Putamen (tissue), 1 donor: ENCODE measurements at regions not wholly inside any gene's neighbourhood (a gene's known extent, or its start where the extent isn't known, plus 50 kb on each side); places are given as distances from the start of the nearest gene placed in this dataset.
"Not testable (repeated sequence)": the region's sequence is repeated elsewhere in the genome, so short reads cannot be mapped to it uniquely, and the experiment has no call there.

Experiments
- DNase-seq: peaks from one replicate; pipeline ENCODE4 v3.0.0-alpha.2; 2016; ENCODE audit warnings: low spot score

DNA sequence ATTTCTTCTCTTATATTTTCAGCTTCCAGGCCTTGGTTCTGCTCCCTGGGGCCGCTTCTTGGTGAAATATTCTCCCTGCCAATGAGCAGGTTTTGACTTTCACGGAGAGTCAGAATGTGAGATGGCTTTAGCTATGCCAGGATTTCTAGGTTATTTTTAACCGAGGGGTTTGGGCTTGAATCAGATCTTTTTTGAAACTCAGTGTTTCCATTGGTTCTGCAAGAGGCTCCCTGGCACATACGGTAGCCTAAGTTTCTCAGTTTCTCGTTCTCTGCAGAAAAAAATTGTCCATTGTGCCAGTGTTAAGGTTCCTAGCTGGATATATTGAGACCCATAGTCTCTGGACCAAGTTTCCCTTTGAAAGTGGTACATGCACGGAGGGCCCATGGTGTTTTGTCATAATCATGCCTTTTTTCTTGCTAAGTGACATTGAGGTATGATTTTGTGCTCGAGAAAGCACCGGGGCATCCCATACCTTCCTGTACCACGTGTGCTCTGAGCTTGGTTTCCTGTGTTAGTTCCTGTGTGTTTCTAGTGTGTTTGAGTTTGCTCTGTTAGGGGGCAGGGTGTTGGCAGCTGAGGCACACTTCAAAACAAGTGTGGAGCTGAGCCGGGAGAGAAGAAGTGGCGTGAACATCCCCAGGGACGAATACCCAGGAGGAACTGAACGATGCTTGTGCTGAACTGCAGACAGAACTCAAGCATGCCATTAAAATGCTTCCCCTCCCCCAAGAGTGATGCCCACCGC is 127.2 kb downstream of the HS3ST3B1 start:
- no peak for DNase-seq

GRCh38 chr17:14423156-14423555 is 122.3 kb downstream of the HS3ST3B1 start:
- not testable (repeated sequence) for DNase-seq

DNA sequence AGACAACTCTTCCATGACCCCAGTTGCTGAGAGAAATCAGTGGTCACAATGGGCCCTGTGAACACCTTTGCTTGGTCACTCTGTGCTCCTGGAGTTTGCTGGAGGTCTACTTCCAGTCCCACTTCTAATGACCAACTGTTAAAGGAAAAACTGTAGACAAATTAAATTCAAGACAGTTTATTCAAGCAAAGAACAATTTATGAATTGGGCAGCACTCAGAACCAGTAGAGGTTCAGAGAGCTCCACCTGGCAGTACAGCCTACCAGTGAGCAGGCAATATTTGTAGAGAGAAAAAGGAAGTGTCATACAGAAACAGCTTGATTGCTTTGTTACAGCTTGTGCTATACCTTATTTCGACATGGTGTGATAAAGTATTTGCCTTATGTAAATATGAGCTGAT is 116.5 kb downstream of the HS3ST3B1 start:
- DNase-seq = no peak

DNA sequence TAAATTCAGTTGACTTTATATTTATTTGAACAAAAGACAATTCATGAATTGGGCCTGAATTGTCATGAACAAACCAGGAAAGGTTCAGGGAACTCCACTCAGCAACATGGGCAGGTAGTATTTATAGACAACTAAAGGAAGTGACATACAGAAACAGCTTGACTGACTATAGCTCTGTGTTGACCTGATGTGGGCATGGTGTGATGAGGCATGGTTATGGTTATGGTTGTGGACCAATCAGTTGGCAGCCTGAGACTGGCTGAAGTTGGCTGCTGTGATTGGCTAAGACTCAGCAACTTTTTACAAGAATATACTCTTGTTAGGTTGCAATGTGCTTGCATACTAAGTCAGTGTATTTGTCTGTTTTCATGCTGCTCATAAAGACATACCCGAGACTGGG is 108.4 kb downstream of the HS3ST3B1 start:
- DNase-seq = no peak

DNA sequence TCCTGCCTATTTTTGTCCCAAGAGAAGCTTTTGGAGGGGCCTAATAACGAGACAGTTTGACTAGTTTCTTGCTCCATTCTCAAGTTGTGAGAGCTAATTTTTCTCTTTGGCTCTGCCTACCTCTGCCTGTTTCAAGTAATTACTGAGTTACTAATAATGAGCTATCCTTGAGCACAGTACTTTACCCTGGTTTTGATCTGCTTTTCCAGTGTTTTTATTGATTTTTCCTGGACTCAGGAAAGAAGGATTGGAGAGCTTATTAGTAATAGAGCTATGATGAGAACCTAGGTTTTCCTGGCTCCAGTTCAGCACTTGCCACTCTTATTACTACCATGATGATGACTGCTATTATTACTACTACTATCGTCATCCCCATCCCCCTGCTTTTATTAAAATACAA is 106.7 kb downstream of the HS3ST3B1 start:
- DNase-seq = no peak

DNA sequence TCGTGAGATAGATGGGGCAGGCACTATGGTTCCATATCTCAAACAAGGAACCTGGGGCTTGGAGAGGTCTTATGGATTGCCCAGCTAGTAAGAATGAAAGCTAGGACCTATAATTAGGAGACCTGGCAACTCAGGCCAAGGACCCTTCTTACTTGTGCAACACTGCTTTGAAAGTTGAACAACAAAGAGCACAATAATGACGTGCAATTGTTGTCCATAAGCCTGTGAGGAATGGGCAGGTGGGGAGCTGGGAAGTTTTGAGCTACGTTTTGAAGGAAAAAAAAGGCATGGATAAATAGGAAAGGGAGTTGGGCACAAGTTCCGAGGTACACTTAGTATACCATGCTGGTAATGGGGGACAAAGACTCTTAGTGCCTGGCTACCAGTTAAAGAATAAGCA is 104.3 kb downstream of the HS3ST3B1 start:
- DNase-seq = no peak
